GM12878 (cell line): ENCODE measurements at regions not wholly inside any gene's neighbourhood (a gene's known extent, or its start where the extent isn't known, plus 50 kb on each side); places are given as distances from the start of the nearest gene placed in this dataset.

Experiments
- BCL3 ChIP-seq: IDR thresholded peaks from 2 replicates; pipeline ENCODE4 v1.6.1; 2011; ENCODE audit warnings: borderline replicate concordance, low read depth, mild to moderate bottlenecking, moderate library complexity, low read length; ENCODE audit not compliant: insufficient read depth, poor library complexity, severe bottlenecking
- CHD1 ChIP-seq: IDR thresholded peaks from 2 replicates; pipeline ENCODE4 v1.6.1; 2012; ENCODE audit warnings: low read depth, low read length, improper control_type of control experiment
- CTCF ChIP-seq, 3 experiments: IDR thresholded peaks in 2 of 3; conservative IDR thresholded peaks in 1 of 3; 2 replicates each; pipeline ENCODE4 v1.5.1; 2011; ENCODE audit warnings: low read depth in 3 of 3, low read length in 3 of 3, mild to moderate bottlenecking in 3 of 3, control low read depth in 2 of 3, moderate library complexity in 2 of 3, inconsistent platforms in 1 of 3, mixed read lengths in 1 of 3; ENCODE audit not compliant: control insufficient read depth in 2 of 3, insufficient read depth in 1 of 3; ENCODE audit errors: extremely low read depth in 1 of 3
- ESRRA ChIP-seq: IDR thresholded peaks from 2 replicates; pipeline ENCODE4 v1.6.1; 2012; ENCODE audit warnings: mild to moderate bottlenecking, low read length, improper control_type of control experiment
- EZH2 ChIP-seq: IDR thresholded peaks from 2 replicates; pipeline ENCODE4 v1.6.1; 2012; ENCODE audit warnings: low read depth, mild to moderate bottlenecking, control low read depth, inconsistent platforms, low read length, borderline replicate concordance; ENCODE audit not compliant: control insufficient read depth
- KDM1A ChIP-seq: fragments of 200-600 bp; sonication (generic); IDR thresholded peaks from 2 replicates; pipeline ENCODE4 v1.6.1; 2016; ENCODE audit warnings: borderline replicate concordance
- NFYB ChIP-seq: IDR thresholded peaks from 2 replicates; pipeline ENCODE4 v1.6.1; 2011; ENCODE audit warnings: low read depth, mild to moderate bottlenecking, low read length, improper control_type of control experiment, moderate library complexity; ENCODE audit not compliant: insufficient read depth
- USF2 ChIP-seq: IDR thresholded peaks from 2 replicates; pipeline ENCODE4 v1.6.1; 2011; ENCODE audit warnings: low read depth, low read length, improper control_type of control experiment, borderline replicate concordance

GRCh38 chr3:177827511-177828207 is 630.4 kb upstream of the TBL1XR1 start:
- no peak for TF ChIP-seq CTCF (IDR thresholded peaks at IDR 0.05 in 2 of 3, conservative IDR thresholded peaks at IDR 0.05 in 1 of 3; ENCODE audit: control insufficient read depth in 2 of 3, extremely low read depth in 1 of 3, insufficient read depth in 1 of 3, low read depth in 3 of 3, low read length in 3 of 3)
- TF ChIP-seq BCL3, result no peak
- no peak for TF ChIP-seq NFYB
- no peak for TF ChIP-seq USF2
- no peak for TF ChIP-seq EZH2
- TF ChIP-seq CHD1, result no peak
- no peak for TF ChIP-seq KDM1A
- no peak for TF ChIP-seq ESRRA
